ENCODE measurements at regions not wholly inside any gene's neighbourhood (a gene's known extent, or its start where the extent isn't known, plus 50 kb on each side); places are given as distances from the start of the nearest gene placed in this dataset.

GRCh38 chr1:238242181-238242580 lies 351.5 kb upstream of the ZP4 start:
- no peaks in the 10 kb centered on the region for H3K9me3 ChIP-seq
- DNase-seq = no peak
- H3K4me1 ChIP-seq = no peaks in the 10 kb centered on the region
- no peaks in the 10 kb centered on the region for H3K36me3 ChIP-seq
- no peak overlapping the region for H3K27ac ChIP-seq
- H3K27me3 ChIP-seq = no peaks in the 10 kb centered on the region
- intact Hi-C loops (cut with DNase I) = no loop called here
- TF ChIP-seq, protein P1, sequence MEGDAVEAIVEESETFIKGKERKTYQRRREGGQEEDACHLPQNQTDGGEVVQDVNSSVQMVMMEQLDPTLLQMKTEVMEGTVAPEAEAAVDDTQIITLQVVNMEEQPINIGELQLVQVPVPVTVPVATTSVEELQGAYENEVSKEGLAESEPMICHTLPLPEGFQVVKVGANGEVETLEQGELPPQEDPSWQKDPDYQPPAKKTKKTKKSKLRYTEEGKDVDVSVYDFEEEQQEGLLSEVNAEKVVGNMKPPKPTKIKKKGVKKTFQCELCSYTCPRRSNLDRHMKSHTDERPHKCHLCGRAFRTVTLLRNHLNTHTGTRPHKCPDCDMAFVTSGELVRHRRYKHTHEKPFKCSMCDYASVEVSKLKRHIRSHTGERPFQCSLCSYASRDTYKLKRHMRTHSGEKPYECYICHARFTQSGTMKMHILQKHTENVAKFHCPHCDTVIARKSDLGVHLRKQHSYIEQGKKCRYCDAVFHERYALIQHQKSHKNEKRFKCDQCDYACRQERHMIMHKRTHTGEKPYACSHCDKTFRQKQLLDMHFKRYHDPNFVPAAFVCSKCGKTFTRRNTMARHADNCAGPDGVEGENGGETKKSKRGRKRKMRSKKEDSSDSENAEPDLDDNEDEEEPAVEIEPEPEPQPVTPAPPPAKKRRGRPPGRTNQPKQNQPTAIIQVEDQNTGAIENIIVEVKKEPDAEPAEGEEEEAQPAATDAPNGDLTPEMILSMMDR (IDR thresholded peaks at IDR 0.05) = no peak
- no peak for TF ChIP-seq POLR2A (IDR thresholded peaks at IDR 0.05)
- WGBS, 2 donors = 61 to 65% methylated on average over 1 of the region's 1 CpG
- H3K4me3 ChIP-seq (replicated peaks in 1 of 3) = no peak overlapping the region

- intact Hi-C loops (cut with DNase I) = no loop called here
- H3K36me3 ChIP-seq = no peaks in the 10 kb centered on the region
- no peaks in the 10 kb centered on the region for H3K9me3 ChIP-seq
- no peak overlapping the region for H3K27ac ChIP-seq
- TF ChIP-seq, protein P1 (IDR thresholded peaks at IDR 0.05) = no peak
- TF ChIP-seq POLR2A (IDR thresholded peaks at IDR 0.05) = no peak
- WGBS, 2 donors = 87 to 92% methylated on average over 3 of the region's 3 CpGs
- DNase-seq = no peak
- no peaks in the 10 kb centered on the region for H3K27me3 ChIP-seq
- H3K4me1 ChIP-seq = no peaks in the 10 kb centered on the region
- no peak overlapping the region for H3K4me3 ChIP-seq (replicated peaks in 1 of 3)
Observed at GRCh38 chr1:238241607-238242006, 350.9 kb upstream of the ZP4 start.

DNA sequence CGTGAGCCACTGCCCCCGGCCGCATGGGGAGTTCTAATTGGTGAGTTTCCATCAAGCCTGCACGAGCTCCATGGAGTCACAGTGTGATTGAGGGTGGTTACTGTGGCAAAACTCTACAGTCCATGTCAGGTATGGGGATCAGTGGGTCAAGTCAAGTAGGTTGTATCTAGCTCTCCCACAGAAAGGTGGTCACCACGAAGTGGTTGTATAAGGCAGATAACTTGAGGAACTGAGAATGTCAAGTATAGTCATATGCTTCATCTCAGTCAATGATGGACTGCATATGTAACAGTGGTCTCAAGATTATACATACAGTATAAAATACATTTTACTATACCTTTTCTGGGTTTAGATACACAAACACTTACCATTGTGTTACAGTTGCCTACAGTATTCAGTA lies 348.6 kb upstream of the ZP4 start:
- 82 to 94% methylated on average over 2 to 5 of the region's 5 CpGs for WGBS, 2 donors
- no peak overlapping the region for H3K4me3 ChIP-seq (replicated peaks in 1 of 3)
- no peak for DNase-seq
- intact Hi-C loops (cut with DNase I) = no loop called here
- H3K27ac ChIP-seq = no peak overlapping the region
- H3K36me3 ChIP-seq = no peaks in the 10 kb centered on the region
- H3K9me3 ChIP-seq = no peaks in the 10 kb centered on the region
- no peak for TF ChIP-seq POLR2A (IDR thresholded peaks at IDR 0.05)
- TF ChIP-seq, protein P1 (IDR thresholded peaks at IDR 0.05) = no peak
- no peaks in the 10 kb centered on the region for H3K27me3 ChIP-seq
- H3K4me1 ChIP-seq = no peaks in the 10 kb centered on the region

- H3K9me3 ChIP-seq = no peaks in the 10 kb centered on the region
- WGBS, 2 donors = 44 to 54% methylated on average over 4 of the region's 4 CpGs
Observed at GRCh38 chr1:238233966-238234365, 343.2 kb upstream of the ZP4 start.

DNA sequence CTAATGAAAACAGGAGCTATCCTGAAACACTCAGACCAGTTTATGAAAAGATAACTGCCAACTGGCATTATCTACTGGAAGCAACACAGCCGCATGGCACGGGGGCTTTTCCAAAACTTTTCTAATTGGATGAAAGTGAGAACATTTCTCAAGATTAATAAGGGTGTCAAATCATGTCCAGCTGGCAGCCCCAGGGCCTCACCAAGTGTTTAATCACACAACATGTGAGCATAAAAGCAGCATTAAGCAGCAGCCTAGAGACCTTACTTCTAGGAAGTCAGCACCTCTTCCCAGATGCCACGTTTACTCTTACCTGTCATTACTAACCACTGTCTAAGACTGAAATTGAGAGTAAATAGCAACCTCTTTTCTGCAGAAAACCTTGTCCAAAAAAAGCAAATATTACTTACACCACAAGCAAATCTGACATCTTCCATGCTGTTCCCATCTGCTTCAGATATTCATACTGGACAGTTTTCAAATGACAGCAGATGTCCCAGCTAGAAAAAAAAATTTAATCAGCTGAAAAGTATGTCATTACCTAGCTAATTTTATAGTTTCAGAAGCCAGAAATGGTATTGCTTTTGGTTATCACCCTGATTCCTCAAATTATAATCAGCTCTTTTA lies 341.5 kb upstream of the ZP4 start:
- intact Hi-C loops (cut with DNase I) = no loop called here
- WGBS, 2 donors = 73 to 81% methylated on average over 3 of the region's 3 CpGs
- no peak overlapping the region for H3K4me3 ChIP-seq (replicated peaks in 1 of 3)
- TF ChIP-seq, protein P1 (IDR thresholded peaks at IDR 0.05) = no peak
- TF ChIP-seq POLR2A (IDR thresholded peaks at IDR 0.05) = no peak
- H3K36me3 ChIP-seq = no peaks in the 10 kb centered on the region
- H3K9me3 ChIP-seq = no peaks in the 10 kb centered on the region
- H3K27me3 ChIP-seq = no peaks in the 10 kb centered on the region
- H3K27ac ChIP-seq = no peak overlapping the region
- no peak for DNase-seq
- no peaks in the 10 kb centered on the region for H3K4me1 ChIP-seq

More at GRCh38 chr1:238233966-238234365, 343.2 kb upstream of the ZP4 start:
- TF ChIP-seq POLR2A (IDR thresholded peaks at IDR 0.05) = no peak
- TF ChIP-seq, protein P1 (IDR thresholded peaks at IDR 0.05) = no peak
- H3K4me3 ChIP-seq (replicated peaks in 1 of 3) = no peak overlapping the region
- DNase-seq = no peak
- H3K27ac ChIP-seq = no peak overlapping the region
- intact Hi-C loops (cut with DNase I) = no loop called here
- H3K36me3 ChIP-seq = no peaks in the 10 kb centered on the region
- H3K27me3 ChIP-seq = no peaks in the 10 kb centered on the region
- H3K4me1 ChIP-seq = no peaks in the 10 kb centered on the region
